SK-N-SH treated with all-trans-retinoic acid at 6 μM for 48 hours (cell line): ENCODE measurements at regions not wholly inside any gene's neighbourhood (a gene's known extent, or its start where the extent isn't known, plus 50 kb on each side); places are given as distances from the start of the nearest gene placed in this dataset.

Experiments
- CSDC2 ChIP-seq: fragments of 250-450 bp; sonication (Bioruptor Pico); IDR thresholded peaks from 2 replicates; pipeline ENCODE4 v1.5.0; 2020; ENCODE audit warnings: mild to moderate bottlenecking, moderate library complexity
- GLIS3 ChIP-seq: fragments of 250-450 bp; sonication (Bioruptor Pico); IDR thresholded peaks from 2 replicates; pipeline ENCODE4 v1.5.0; 2020; ENCODE audit warnings: mild to moderate bottlenecking, moderate library complexity
- ISL1 ChIP-seq: fragments of 250-450 bp; sonication (Bioruptor Pico); IDR thresholded peaks from 2 replicates; pipeline ENCODE4 v2.1.2; 2022; ENCODE audit warnings: mild to moderate bottlenecking, moderate library complexity
- PPARA ChIP-seq: fragments of 250-450 bp; sonication (Bioruptor Pico); IDR thresholded peaks from 2 replicates; pipeline ENCODE4 v1.5.0; 2020; ENCODE audit warnings: mild to moderate bottlenecking, borderline replicate concordance
- TCF4 ChIP-seq: fragments of 250-450 bp; sonication (Bioruptor Pico); IDR thresholded peaks from 2 replicates; pipeline ENCODE4 v1.8.0; 2021; ENCODE audit warnings: mild to moderate bottlenecking, moderate library complexity, borderline replicate concordance
- TOX ChIP-seq: fragments of 250-450 bp; sonication (Bioruptor Pico); IDR thresholded peaks from 2 replicates; pipeline ENCODE4 v1.8.0; 2021; ENCODE audit warnings: mild to moderate bottlenecking, moderate library complexity, borderline replicate concordance
- ZFP30 ChIP-seq: fragments of 450-650 bp; formaldehyde crosslinking; IDR thresholded peaks from 2 replicates; pipeline ENCODE4 v1.5.0; 2022; ENCODE audit warnings: mild to moderate bottlenecking, moderate library complexity
- ZNF565 ChIP-seq: fragments of 450-650 bp; formaldehyde crosslinking; conservative IDR thresholded peaks from 2 replicates; pipeline ENCODE4 v1.5.0; 2020; ENCODE audit warnings: low read depth, mild to moderate bottlenecking, moderate library complexity
- ZNF70 ChIP-seq: fragments of 450-650 bp; formaldehyde crosslinking; IDR thresholded peaks from 2 replicates; pipeline ENCODE4 v1.5.0; 2020; ENCODE audit warnings: mild to moderate bottlenecking, moderate library complexity
- TF ChIP-seq, protein P1 (sequence below): fragments of 250-450 bp; sonication (Bioruptor Pico); IDR thresholded peaks from 2 replicates; pipeline ENCODE4 v1.8.0; 2020; ENCODE audit warnings: mild to moderate bottlenecking, moderate library complexity, borderline replicate concordance
- TF ChIP-seq, protein P2 (sequence below): fragments of 250-450 bp; sonication (Bioruptor Pico); IDR thresholded peaks from 2 replicates; pipeline ENCODE4 v1.5.1; 2021; ENCODE audit warnings: mild to moderate bottlenecking, moderate library complexity
- TF ChIP-seq, protein P3 (sequence below): fragments of 250-450 bp; sonication (Bioruptor Pico); IDR thresholded peaks from 2 replicates; pipeline ENCODE4 v1.8.0; 2021; ENCODE audit warnings: low read depth, mild to moderate bottlenecking, moderate library complexity, borderline replicate concordance

DNA sequence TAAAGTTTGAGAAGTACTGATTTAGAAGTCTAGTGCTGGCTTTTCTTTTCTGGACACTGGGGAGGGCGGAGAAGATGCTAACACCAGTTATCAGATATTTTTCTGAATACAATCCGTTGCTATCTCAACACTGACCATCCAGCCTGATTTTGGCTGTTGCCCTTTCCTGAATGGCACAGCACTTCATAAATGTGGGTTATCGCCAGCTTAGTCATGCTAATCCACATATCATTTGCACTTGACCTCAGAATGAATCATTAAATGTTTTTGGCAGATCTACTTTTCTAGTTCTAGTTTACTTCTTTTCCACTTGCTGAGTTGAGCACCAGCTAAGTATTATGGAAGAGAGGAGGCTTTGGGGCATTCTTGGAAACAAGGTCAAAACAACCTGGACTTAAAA lies 60.8 kb upstream of the ESX1 start:
- TF ChIP-seq, protein P1, sequence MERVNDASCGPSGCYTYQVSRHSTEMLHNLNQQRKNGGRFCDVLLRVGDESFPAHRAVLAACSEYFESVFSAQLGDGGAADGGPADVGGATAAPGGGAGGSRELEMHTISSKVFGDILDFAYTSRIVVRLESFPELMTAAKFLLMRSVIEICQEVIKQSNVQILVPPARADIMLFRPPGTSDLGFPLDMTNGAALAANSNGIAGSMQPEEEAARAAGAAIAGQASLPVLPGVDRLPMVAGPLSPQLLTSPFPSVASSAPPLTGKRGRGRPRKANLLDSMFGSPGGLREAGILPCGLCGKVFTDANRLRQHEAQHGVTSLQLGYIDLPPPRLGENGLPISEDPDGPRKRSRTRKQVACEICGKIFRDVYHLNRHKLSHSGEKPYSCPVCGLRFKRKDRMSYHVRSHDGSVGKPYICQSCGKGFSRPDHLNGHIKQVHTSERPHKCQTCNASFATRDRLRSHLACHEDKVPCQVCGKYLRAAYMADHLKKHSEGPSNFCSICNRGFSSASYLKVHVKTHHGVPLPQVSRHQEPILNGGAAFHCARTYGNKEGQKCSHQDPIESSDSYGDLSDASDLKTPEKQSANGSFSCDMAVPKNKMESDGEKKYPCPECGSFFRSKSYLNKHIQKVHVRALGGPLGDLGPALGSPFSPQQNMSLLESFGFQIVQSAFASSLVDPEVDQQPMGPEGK (CRISPR knock-in tag) = no peak
- TF ChIP-seq, protein P2, sequence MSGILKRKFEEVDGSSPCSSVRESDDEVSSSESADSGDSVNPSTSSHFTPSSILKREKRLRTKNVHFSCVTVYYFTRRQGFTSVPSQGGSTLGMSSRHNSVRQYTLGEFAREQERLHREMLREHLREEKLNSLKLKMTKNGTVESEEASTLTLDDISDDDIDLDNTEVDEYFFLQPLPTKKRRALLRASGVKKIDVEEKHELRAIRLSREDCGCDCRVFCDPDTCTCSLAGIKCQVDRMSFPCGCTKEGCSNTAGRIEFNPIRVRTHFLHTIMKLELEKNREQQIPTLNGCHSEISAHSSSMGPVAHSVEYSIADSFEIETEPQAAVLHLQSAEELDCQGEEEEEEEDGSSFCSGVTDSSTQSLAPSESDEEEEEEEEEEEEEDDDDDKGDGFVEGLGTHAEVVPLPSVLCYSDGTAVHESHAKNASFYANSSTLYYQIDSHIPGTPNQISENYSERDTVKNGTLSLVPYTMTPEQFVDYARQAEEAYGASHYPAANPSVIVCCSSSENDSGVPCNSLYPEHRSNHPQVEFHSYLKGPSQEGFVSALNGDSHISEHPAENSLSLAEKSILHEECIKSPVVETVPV = no peak
- no peak for TF ChIP-seq PPARA (CRISPR knock-in tag)
- no peak for TF ChIP-seq ZNF565 (CRISPR knock-in tag)
- TF ChIP-seq CSDC2 (CRISPR knock-in tag) = no peak
- TF ChIP-seq ZFP30 (CRISPR knock-in tag) = no peak
- TF ChIP-seq GLIS3 = no peak
- TF ChIP-seq ISL1 = no peak
- TF ChIP-seq TOX (CRISPR knock-in tag) = no peak
- no peak for TF ChIP-seq ZNF70
- no peak for TF ChIP-seq TCF4 (CRISPR knock-in tag)
- TF ChIP-seq, protein P3, sequence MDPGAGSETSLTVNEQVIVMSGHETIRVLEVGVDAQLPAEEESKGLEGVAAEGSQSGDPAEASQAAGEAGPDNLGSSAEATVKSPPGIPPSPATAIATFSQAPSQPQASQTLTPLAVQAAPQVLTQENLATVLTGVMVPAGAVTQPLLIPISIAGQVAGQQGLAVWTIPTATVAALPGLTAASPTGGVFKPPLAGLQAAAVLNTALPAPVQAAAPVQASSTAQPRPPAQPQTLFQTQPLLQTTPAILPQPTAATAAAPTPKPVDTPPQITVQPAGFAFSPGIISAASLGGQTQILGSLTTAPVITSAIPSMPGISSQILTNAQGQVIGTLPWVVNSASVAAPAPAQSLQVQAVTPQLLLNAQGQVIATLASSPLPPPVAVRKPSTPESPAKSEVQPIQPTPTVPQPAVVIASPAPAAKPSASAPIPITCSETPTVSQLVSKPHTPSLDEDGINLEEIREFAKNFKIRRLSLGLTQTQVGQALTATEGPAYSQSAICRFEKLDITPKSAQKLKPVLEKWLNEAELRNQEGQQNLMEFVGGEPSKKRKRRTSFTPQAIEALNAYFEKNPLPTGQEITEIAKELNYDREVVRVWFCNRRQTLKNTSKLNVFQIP = no peak
